CD4-positive, CD25-positive, alpha-beta regulatory T cell (primary cell): ENCODE measurements at regions not wholly inside any gene's neighbourhood (a gene's known extent, or its start where the extent isn't known, plus 50 kb on each side); places are given as distances from the start of the nearest gene placed in this dataset.
"Not testable (repeated sequence)": the region's sequence is repeated elsewhere in the genome, so short reads cannot be mapped to it uniquely, and the experiment has no call there.

Source experiments
- ATAC-seq, 2 donors: fragments of 150-1000 bp; cut with Tn5 transposase; one replicate each; pipeline ENCODE4 v1.10.0; 2021; ENCODE audit warnings: low read depth in 2 of 2, moderate number of reproducible peaks in 2 of 2, moderate library complexity in 1 of 2
- DNase-seq, 3 donors: peaks; one replicate each; pipeline versions ENCODE4 v3.0.0 to v3.0.0-alpha.2; 2012 to 2022; ENCODE audit warnings: mixed read lengths in 1 of 3
- H3K27ac ChIP-seq: one replicate; pipeline ENCODE4 v1.7.0; 2013; ENCODE audit warnings: mild to moderate bottlenecking, low read length; ENCODE audit not compliant: insufficient read depth, poor library complexity, severe bottlenecking
- H3K27me3 ChIP-seq: one replicate; pipeline ENCODE4 v1.7.0; 2013; ENCODE audit warnings: low read length; ENCODE audit not compliant: control insufficient read depth, insufficient read depth
- H3K36me3 ChIP-seq: one replicate; pipeline ENCODE4 v1.7.0; 2013; ENCODE audit warnings: mild to moderate bottlenecking, low read length, moderate library complexity; ENCODE audit not compliant: control insufficient read depth, insufficient read depth
- H3K4me1 ChIP-seq: 2 replicates; pipeline ENCODE4 v1.7.0; 2013; ENCODE audit warnings: mild to moderate bottlenecking, low read length; ENCODE audit not compliant: insufficient read depth, control insufficient read depth, poor library complexity, severe bottlenecking
- H3K4me3 ChIP-seq: one replicate; pipeline ENCODE4 v1.7.0; 2013; ENCODE audit warnings: low read depth, mild to moderate bottlenecking, low read length, moderate library complexity
- H3K9me3 ChIP-seq, 2 experiments: 1 replicate in 1 of 2; 2 replicates in 1 of 2; pipeline ENCODE4 v1.7.0; 2013; ENCODE audit warnings: low read length in 2 of 2, mild to moderate bottlenecking in 1 of 2, moderate library complexity in 1 of 2; ENCODE audit not compliant: control insufficient read depth in 2 of 2
- H3K27ac Mint-ChIP-seq, 3 donors: one replicate each; pipeline ENCODE4 v1.8.0; 2020 to 2022; ENCODE audit warnings: mild to moderate bottlenecking in 3 of 3, mixed read lengths in 3 of 3, moderate library complexity in 2 of 3
- H3K27me3 Mint-ChIP-seq: one replicate; pipeline ENCODE4 v1.8.0; 2022; ENCODE audit warnings: mild to moderate bottlenecking, mixed read lengths
- H3K36me3 Mint-ChIP-seq: one replicate; pipeline ENCODE4 v1.8.0; 2020; ENCODE audit warnings: mixed read lengths
- H3K4me1 Mint-ChIP-seq, 4 donors: one replicate each; pipeline ENCODE4 v1.8.0; 2020 to 2022; ENCODE audit warnings: mixed read lengths in 4 of 4, mild to moderate bottlenecking in 1 of 4
- H3K4me3 Mint-ChIP-seq, 4 donors: one replicate each; pipeline ENCODE4 v1.8.0; 2020 to 2022; ENCODE audit warnings: mild to moderate bottlenecking in 4 of 4, mixed read lengths in 4 of 4, moderate library complexity in 3 of 4
- H3K9me3 Mint-ChIP-seq, 7 donors: one replicate each; pipeline ENCODE4 v1.8.0; 2020 to 2022; ENCODE audit warnings: mixed read lengths in 7 of 7, mild to moderate bottlenecking in 3 of 7, moderate library complexity in 2 of 7

DNA sequence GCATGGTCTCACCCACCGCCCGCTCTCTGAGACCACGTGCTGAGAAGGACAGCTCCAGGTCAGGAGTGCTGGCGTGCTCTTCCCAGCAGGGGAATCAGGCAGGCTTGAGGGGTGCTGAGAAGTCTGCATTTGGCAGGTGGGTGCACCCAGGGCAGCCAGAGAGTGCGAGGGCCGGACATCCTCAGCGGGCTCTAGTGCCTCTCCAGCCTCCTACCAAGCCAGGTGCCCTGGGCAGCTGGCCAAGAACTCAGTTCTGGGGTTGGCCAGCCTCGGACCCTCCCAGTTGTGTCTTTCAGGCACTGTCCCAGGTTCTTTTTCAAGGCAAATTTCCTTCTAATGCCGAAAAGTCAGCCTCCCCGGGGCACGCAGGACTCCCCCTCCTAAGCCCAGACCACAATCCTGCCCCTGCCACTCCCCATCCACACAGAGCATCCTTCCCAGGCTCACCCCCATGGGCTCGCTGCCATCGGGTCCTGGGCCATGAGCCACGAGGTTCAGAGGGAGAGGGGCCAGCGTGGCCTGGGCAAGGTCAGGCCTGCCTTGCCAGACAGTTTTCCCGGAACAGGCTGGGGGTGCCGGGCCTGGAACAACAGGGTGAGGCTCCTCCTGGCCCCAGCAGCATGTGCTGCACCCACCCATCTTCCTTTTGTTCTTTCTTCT, 52.2 kb upstream of the GPC1 start:
- ATAC-seq (no peak), DNase-seq (no peak)
- no peaks in the 10 kb centered on the region for H3K36me3 ChIP-seq
- no peaks in the 10 kb centered on the region for H3K9me3 ChIP-seq
- no peak overlapping the region for H3K27ac ChIP-seq
- H3K4me3 Mint-ChIP-seq = no peak overlapping the region
- H3K27me3 ChIP-seq = no peaks in the 10 kb centered on the region
- H3K4me1 ChIP-seq = no peaks in the 10 kb centered on the region
- H3K9me3 Mint-ChIP-seq = peaks cover 0 to 2% (median 0%) of the 10 kb centered on the region in 7 donors
- H3K27ac Mint-ChIP-seq = no peak overlapping the region
- no peak overlapping the region for H3K4me3 ChIP-seq
- no peaks in the 10 kb centered on the region for H3K27me3 Mint-ChIP-seq
- H3K36me3 Mint-ChIP-seq = no peaks in the 10 kb centered on the region
- peaks cover 0 to 1% (median 0%) of the 10 kb centered on the region in 4 donors for H3K4me1 Mint-ChIP-seq

GRCh38 chr2:240383871-240384700, 51.4 kb upstream of the GPC1 start:
- ATAC-seq = no peak
- Mint-ChIP-seq H3K9me3 (peaks cover 0 to 2% (median 0%) of the 10 kb centered on the region in 7 donors), H3K4me1 (peaks cover 0 to 1% (median 0%) of the 10 kb centered on the region in 4 donors), H3K27me3 (no peaks in the 10 kb centered on the region), H3K4me3 (no peak overlapping the region), H3K27ac (no peak overlapping the region), H3K36me3 (no peaks in the 10 kb centered on the region)
- no peaks in the 10 kb centered on the region for H3K36me3 ChIP-seq
- DNase-seq = no peak
- no peaks in the 10 kb centered on the region for H3K27me3 ChIP-seq
- H3K4me1 ChIP-seq = no peaks in the 10 kb centered on the region
- H3K4me3 ChIP-seq = no peak overlapping the region
- H3K9me3 ChIP-seq = no peaks in the 10 kb centered on the region
- H3K27ac ChIP-seq = no peak overlapping the region

DNA sequence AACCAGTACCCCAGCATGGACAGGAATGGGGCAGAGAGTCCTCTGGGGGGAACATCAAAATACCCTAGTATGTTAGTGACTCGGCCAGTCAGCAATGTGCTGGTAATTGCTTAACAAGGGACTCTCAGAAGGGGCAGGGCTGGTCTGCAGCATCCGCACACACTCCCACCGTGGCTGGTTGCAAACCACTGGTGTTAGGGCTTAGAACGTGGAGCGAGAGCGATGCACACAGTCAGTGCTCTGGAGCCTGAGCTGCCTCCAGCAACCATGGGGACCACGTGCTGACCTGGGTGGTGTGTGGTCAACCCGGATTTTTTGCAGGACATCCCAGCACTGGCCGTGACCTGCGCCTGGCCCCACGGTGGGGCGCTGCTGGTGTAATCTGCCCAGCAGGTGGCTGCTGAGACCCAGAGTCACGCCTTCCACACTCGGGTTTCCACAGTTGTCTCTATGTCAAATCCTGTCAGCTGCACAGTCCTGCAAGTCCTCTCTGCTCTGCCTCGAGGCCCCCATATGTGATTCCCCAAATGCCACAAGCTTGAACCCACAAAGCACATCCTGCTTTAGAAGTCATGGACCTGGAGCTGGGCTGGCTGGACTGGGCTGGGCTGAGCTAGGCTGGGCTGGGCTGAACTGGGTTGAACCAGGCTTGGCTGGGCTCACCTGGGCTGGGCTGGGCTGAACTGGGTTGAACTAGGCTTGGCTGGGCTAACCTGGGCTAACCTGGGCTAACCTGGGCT, 50.6 kb upstream of the GPC1 start:
- Histone ChIP-seq H3K4me1 (no peaks in the 10 kb centered on the region), H3K27me3 (no peaks in the 10 kb centered on the region), H3K4me3 (no peak overlapping the region), H3K27ac (no peak overlapping the region), H3K36me3 (no peaks in the 10 kb centered on the region), H3K9me3 (no peaks in the 10 kb centered on the region)
- Mint-ChIP-seq H3K4me3 (no peak overlapping the region), H3K27me3 (no peaks in the 10 kb centered on the region), H3K4me1 (peaks cover 0 to 1% (median 0%) of the 10 kb centered on the region in 4 donors), H3K36me3 (no peaks in the 10 kb centered on the region), H3K9me3 (no peaks in the 10 kb centered on the region), H3K27ac (no peak overlapping the region)
- DNase-seq (no peak), ATAC-seq (no peak)

DNA sequence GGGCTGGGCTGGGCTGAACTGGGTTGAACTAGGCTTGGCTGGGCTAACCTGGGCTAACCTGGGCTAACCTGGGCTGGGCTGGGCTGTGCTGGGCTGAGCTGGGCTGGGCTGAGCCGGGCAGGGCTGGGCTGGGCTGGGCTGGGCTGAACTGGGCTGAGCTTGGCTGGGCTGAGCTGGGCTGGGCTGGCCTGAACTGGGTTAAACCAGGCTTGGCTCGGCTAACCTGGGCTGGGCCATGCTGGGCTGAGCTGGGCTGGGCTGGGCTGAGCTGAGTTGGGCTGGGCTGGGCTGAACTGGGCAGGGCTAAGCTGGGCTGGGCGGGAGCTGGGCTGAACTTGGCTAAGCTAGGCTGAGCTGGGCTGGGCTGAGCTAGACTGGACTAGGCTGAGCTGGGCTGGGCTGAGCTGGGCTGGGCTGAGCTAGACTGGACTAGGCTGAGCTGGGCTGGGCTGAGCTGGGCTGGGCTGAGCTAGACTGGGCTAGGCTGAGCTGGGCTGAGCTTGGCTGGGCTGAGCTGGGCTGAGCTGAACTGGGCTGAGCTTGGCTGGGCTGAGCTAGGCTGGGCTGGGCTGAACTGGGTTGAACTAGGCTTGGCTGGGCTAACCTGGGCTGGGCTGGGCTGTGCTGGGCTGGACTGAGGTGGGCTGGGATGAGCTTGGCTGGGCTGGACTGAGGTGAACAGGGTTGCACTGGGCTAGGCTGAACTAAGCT, 49.9 kb upstream of the GPC1 start:
- not testable (repeated sequence) for H3K4me3 Mint-ChIP-seq, H3K9me3 ChIP-seq, H3K27me3 Mint-ChIP-seq, H3K27ac Mint-ChIP-seq, H3K27me3 ChIP-seq, H3K4me3 ChIP-seq, H3K36me3 Mint-ChIP-seq, H3K9me3 Mint-ChIP-seq, H3K36me3 ChIP-seq, ATAC-seq, H3K4me1 Mint-ChIP-seq, H3K27ac ChIP-seq, DNase-seq, H3K4me1 ChIP-seq
